Stimulated activated CD8-positive, alpha-beta memory T cell treated with anti-CD3 and anti-CD28 coated beads, Interleukin-15, amount 100 ng/mL, for 1 hour (primary cell): ENCODE measurements at regions not wholly inside any gene's neighbourhood (a gene's known extent, or its start where the extent isn't known, plus 50 kb on each side); places are given as distances from the start of the nearest gene placed in this dataset.

Source experiments
- DNase-seq: peaks from one replicate; pipeline ENCODE4 v3.0.0-alpha.2; 2020; ENCODE audit warnings: low read depth

DNA sequence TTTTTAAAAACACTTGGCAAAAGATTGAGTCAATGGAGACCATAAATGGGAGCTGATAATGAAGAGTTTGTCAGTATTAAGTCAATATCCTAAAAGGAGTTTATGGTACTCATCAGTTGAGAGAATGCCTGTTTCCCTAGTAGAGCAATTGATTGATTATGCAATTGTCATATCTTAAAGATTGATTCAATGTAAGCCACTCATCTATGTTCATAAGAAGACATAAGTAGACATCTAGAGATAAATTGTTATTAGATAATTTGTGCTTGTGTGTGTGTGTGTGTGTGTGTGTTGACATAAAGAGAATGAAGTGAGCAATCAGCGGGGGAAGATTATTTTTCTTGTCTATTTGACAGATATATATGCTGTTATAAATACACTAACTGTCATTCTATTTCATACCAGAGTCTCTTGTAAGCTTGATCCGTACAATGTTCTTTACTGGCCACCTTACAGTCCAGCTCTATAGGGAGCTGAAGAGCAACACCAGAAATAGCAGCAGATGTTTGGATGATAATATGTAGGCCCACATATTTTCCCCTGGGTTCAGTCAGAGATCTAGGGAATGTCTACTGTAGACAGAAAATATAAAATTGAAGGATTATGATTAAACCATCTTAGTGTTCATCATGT lies 848.6 kb upstream of the EPHA6 start:
- no peak for DNase-seq

DNA sequence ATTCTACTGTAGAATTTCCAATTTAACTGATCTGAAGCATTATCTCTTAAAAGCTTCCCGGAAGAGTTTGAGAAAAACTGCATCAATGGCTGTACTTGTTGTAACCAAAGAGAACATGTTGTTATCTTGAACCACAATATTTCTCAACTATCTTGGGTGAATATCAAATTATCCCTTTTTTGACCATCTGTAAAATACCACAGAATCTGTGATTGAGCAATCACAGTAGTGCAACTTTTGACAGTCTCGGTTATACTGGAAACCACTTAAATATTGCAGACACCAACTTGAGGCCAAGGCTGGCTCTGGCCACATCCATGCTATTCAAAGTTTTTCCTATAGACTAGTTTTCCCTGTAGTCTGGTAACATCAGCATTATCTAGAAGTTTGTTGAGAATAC lies 842.8 kb upstream of the EPHA6 start:
- DNase-seq, result no peak

DNA sequence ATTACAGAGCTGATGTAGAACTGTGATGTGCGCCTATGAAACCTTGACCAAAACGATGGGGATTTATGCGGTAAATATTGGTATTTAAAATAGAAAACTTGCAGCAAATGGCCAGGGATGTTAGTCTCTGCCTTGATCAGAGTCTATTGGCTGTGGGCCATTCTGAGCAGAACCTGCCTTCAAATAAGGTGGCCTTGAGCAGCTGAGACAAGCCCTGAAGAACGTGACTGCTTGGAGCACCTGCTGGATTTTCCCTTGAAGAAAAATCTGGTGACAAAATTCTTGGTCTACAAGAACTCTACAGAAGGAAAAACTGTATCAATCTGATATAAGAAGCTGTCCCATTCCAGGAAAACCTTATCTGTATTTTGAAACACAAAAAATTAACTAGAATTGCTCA lies 820.1 kb upstream of the EPHA6 start:
- DNase-seq, result no peak

DNA sequence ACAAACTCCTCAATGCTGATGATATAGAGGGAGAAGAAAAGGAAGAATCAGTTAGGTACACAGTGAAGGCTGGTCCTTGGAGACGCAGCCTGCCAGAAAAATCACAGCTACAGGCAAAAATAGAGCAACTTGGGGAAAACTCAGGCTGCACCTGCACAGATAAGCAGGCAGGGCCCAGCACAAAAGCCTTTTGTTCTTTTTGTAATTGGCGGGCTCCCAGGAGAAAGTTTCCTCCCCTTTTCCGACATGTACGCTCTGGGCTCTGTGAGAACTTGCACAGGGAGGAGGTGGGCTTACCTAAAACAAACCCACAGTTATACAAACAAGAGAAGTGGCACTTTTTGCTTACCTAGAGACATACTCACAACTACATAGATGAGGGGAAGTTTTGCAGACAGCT lies 813.4 kb upstream of the EPHA6 start:
- no peak for DNase-seq

DNA sequence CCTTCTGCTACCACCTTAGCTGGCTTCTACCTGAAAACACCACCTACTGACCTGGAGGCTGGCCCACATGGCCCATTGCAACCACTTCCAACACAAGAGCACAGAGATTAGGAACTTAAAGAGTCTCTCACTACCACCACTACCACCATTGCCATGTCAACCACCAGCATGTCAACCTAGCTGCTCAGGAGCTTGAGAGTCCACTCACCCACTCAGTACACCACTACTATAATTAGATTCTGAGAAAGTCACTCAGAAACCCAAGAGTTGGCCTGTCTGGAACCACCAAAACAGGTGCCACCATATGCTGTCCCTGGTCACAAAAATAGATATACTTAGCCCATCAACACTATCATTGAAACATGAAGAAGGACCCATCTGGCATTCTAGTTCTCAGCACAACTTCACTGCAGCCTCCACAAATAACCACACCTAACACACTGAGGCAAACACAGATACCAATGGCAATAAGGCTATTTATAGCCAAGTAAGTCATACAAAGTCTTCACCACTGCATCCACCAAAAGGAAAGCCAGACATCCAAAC lies 806.7 kb upstream of the EPHA6 start:
- no peak for DNase-seq

DNA sequence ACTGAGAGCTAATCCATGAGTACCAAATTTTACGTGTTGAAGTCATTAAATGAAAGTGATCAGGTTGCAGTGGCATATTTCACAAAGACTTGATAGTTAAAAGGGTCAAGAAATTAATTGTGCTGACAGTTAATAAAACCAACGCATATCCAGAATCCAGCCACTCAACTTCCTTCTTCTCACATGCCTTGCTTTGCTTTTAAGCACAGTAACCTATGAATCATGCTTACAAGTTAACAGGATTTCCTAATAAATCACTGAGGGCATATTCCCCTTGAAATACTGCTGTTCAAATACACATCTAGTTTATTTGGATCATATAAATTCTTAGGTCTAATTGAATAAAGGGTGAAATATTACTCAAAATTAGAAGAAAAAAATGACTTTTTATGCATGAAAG lies 801.5 kb upstream of the EPHA6 start:
- no peak for DNase-seq

DNA sequence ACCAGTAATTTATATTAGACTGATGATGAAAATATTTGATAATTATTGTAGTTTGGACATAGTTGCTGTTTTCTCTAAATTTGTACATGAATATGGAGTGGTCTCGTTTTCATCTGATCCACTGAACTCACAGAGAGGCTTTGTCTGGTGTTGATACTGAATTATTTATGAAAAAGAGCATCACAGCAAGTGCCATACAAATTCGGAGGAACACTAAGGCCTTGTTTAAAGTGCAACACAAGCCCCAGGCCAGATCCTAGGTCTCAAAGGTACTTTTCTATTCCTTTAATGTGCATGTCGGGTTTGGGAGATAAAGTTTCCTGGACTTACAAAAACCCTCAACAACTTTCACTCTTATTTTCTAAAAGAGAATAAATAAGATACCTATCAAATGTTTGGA lies 796.8 kb upstream of the EPHA6 start:
- DNase-seq, result no peak

DNA sequence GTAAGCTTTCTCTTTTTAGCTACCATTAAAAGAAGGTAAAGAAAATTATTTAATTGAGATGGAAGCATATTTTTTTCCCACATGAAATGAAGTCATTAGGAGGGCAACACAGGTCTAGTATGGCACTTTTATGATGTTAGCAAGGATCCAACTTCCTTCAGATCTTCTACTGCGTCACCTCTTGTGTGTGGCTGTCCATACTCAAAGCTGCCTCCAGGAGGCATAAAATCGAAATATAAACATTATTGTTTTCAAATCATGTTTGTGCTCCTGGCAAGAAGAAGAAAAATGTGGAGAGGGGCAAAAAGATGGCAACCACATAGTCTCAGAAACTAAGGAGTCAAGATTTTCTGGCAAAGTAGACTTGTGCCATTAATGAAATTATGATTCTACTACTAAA lies 791.7 kb upstream of the EPHA6 start:
- no peak for DNase-seq

DNA sequence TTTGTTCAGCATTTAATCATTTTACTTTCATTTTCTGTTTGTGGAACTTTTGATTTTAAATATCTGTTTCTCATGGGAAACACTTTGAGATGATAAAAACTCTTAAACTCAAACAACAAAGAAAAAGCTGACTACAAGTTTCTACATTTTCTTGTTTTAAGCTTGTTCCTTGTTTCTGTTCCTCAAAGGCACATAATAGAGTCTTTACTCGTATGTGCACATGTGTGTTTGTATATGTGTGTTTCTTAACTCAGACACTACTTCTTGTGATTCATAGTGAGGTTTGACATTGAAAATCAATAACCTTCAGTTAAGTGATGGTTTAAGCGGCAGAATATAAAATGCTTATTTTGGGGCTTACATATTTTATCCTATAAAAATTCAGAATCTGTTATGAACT lies 786.7 kb upstream of the EPHA6 start:
- no peak for DNase-seq

DNA sequence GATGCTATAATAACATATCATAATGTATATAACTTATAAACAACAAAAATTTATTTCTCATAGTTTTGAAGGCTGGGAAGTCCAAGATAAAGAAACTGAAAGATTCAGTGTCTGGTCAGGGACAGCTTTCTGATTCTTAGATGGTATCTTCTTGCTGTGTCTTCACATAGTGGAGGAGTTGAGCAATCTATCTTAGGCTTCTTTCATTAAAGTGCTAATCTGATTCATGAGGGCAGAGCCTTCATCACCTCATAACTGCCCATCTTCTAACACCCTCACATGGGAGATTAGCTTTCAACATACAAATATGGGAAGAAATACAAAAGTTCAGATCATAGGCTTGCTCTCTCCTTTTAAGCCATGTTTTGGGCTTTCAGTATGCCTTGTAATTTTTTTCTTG lies 774.8 kb upstream of the EPHA6 start:
- no peak for DNase-seq

DNA sequence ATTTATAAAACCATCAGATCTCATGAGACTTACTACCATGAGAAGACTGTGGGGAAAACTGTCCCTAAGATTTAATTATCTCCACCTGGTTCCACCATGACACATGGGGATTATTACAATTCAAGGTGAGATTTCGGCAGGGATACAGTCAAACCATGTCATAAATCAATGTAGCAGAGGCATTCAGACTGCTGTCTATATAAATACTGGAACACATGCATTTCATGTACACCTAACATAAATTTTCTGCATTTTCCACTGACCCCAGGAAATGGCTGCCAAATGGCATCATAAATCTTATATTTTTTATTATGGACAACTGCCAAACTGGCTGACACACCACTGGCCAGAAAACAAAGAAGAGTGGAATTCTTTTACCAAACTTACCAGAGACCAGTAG lies 755.1 kb upstream of the EPHA6 start:
- no peak for DNase-seq

DNA sequence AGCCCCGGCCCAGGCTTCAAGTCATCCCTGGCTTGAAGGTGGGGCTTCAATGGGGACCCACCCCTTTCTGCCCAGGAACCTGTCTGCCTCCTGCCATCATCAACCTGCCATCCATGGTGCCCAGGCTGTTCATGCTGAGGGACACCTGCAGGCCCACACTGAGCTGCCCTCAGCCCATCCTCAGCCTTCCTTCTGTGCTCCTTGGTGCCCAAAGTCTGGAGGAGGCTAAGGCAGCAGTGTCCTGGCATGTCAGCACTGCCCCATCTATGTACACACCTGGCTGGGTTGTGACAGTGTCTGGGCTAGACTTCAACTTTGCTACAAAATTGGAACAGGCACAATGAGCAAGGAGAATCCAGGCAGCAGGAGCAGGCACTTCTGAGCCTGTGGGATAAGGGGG lies 745.3 kb upstream of the EPHA6 start:
- no peak for DNase-seq

DNA sequence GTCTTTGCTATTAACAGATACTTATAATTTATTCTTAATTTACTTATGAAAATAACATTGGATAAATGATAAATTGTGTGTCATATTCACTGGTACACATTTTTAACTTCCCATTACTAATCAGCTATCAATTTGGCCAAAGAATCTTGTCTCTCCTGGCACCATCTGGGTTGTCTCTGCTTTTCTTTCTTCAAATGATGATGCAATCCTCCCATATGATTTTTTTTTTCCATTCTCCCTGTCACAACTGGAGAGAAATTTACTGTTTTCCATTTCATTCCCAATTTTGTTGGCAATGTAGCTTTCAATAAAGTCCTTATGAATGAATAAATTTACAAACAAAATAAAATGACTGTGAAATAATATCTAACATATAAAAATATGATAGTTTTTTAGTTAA lies 743.7 kb upstream of the EPHA6 start:
- no peak for DNase-seq

DNA sequence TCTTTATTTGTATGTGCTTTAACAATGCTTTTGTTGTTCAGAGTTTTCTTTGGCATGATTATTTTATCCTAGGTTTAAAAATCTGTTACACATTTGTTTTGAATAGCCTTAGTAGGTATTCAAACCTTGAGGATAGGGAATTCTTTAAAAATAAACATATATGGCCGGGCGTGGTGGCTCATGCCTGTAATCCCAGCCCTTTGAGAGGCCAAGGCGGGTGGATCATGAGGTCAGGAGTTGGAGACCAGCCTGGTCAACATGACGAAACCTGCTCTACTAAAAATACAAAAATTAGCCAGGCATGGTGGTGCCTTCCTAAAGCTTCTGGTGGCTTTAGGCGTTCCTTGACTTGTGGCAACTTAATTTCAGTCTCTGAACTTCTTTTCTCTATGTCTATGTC lies 743.3 kb upstream of the EPHA6 start:
- DNase-seq, result no peak

DNA sequence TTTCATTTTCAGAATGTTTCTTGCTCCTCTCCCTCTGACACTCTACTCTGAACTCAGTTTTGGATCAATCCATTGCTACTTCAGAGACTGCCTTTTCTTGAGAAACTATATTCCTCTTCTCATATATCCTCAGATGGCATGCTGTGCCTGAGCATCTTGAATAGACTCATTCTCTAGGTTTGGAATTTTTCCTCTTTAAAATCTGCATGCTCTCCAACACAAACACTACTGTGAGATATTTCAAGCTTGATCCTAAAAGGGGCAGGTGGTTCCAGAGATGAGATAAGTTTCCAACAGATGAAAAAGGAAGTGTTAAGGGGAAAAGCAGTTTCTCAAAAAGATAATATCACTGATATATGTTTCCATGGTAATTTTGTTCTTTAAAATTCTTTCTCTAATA lies 742.2 kb upstream of the EPHA6 start:
- no peak for DNase-seq

DNA sequence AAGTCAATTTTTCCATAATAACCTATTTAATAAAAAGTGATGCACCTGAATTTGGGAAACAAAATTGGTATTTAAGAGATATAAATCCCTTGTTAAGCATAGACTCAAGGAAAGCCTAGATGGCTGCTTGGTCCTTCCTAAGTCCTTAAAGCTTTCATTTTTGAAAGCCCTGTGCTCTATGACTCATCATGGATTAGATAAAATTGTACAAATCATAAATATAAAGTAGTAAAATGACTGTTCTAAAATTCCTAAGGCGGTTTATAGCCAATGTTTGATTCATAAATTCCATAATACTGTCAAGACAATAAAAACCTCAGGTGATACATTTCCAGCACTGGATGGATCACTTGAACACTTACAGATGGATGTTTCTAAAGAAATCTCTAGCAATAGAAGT lies 730.8 kb upstream of the EPHA6 start:
- no peak for DNase-seq

DNA sequence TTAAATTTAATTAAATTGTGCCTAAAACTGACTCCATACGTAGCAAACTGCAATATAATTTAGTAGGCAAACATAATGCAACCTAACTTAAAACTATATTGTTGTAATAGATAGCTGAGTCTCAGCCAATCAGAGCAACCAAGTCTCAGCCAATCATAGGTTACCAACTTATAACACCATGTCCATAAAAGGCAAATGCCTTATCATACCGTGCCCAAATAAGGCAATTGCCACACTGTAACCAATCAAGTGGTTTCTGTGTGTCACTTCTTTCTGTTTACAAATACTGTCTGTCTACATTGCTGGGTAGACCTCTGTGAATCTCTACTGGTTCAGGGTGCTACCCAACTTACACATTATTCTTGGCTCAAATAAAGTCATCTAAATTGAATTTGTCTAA lies 728.4 kb upstream of the EPHA6 start:
- DNase-seq, result no peak

DNA sequence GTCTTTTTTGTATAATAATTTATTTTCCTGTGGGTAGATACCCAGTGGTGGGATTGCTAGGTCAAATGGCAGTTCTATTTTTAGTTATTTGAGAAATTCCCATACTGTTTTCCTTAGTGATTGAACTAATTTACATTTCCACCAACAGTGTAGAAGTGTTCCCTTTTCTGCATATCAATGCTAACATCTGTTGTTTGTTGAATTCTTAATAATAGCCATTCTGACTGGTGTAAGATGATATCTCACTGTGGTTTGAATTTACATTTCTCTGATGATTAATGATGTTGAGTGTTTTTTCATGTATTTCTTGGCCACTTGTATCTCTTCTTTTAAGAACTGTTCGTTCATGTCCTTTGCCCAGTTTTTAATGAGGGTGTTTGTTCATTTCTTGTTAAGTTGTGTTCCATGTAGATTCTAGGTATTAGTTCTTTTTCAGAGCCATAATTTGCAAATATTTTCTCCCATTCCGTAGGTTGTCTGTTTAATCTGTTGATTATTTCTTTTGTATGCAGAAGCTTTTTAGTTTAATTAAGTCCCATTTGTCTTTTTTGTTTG lies 713.3 kb upstream of the EPHA6 start:
- no peak for DNase-seq

DNA sequence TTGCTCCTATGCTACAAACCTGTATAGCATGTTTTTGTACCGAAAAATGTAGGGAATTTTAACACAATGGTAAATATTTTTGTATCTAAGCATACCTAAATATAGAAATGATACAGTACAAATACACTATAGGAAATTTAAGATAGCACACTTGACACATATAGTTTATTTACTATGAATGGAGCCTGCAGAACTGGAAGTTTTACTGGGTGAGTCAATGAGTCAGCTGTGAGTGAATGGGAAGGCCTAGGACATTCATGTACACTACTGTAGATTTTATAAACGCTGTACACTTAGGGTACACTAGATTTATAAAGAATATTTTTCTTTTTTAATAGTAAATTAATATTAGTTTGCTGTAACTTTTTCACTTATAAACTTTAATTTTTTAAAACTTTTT lies 707.7 kb upstream of the EPHA6 start:
- DNase-seq, result no peak
